Occipital lobe (tissue), 1 donor: ENCODE measurements at regions not wholly inside any gene's neighbourhood (a gene's known extent, or its start where the extent isn't known, plus 50 kb on each side); places are given as distances from the start of the nearest gene placed in this dataset.

Experiments used
- DNase-seq: peaks from one replicate; lab custom pipeline; 2025; lab: John Stamatoyannopoulos, UW

GRCh38 chr15:97009031-97009431 is 678.5 kb downstream of the NR2F2 start:
- no peak for DNase-seq

DNA sequence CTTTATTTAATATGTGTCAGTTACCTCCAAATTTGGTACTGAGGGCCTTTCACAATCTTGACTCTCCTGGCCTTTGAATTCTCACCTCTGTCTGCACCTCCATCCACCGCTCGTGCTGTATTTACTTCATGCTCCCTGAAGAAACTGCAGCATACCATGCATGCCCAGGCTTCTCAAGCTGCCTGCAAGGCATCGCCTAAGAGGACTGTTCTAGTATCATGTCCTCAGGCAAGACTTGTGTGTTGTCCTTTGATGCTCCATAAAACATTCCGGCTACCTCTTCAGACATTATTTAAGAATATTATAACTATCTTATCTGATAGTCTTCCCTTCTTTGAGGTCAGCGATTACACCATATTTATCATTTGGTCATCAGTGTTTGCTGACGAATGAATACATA is 682.5 kb downstream of the NR2F2 start:
- no peak for DNase-seq

- no peak for DNase-seq
Observed at GRCh38 chr15:97013491-97013890, 683.0 kb downstream of the NR2F2 start.

DNA sequence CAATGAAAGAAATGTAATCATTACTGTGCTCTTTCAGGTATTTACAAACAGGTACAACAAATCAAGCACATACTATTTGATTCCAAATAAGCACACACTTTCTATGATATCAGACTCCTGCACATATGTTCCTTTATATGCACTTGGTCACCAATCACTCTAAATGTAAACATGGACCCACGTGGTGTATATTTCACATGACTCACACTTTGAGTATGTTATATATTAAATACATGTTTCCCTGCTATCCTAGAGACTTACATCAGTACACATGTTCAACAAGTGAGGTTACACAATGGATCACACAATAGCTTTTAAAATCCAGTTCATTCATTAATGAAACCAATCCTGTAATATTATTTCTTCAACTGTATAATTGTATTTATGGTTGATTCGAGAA is 683.5 kb downstream of the NR2F2 start:
- no peak for DNase-seq

DNA sequence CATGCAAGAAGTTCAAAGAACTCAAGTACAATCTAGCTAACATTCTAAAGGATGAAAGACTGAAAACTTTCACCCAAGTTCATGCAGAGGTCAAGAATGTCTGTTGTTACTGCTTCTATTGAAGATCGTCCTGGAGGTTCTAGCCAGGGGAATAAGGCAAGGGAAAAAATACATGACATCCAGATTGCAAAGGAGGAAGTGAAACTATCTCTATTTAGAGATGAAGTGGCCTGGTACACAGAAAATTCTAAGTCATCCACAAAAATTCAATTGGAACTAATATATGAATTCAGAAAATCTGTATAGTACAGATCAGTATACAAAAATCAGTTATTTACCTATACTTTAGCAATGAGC is 693.0 kb downstream of the NR2F2 start:
- no peak for DNase-seq

GRCh38 chr15:97026781-97027180 is 696.3 kb downstream of the NR2F2 start:
- no peak for DNase-seq

- no peak for DNase-seq
Observed at GRCh38 chr15:97027772-97028171, 697.3 kb downstream of the NR2F2 start.

DNA sequence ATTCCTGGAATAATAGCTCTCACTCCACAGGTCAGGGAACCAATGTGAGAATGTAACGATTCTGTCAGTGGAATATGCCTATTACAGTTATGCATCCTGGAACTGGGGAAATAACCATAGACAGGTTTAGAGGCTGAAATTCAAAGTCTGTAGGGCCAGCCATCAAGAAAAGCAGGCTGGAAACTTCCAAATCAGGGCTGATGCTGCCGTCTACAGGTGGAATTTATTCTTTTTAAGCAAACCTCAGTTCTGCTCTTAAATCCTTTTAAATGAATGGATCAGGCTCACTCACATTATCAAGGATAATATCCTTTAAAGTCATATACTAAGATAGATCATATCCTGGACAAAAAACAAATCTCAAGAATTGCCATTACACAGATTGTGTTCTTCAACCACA is 699.8 kb downstream of the NR2F2 start:
- DNase-seq = no peak

GRCh38 chr15:97036301-97036700 is 705.8 kb downstream of the NR2F2 start:
- no peak for DNase-seq

- DNase-seq = no peak
Observed at GRCh38 chr15:97037080-97037479, 706.6 kb downstream of the NR2F2 start.

DNA sequence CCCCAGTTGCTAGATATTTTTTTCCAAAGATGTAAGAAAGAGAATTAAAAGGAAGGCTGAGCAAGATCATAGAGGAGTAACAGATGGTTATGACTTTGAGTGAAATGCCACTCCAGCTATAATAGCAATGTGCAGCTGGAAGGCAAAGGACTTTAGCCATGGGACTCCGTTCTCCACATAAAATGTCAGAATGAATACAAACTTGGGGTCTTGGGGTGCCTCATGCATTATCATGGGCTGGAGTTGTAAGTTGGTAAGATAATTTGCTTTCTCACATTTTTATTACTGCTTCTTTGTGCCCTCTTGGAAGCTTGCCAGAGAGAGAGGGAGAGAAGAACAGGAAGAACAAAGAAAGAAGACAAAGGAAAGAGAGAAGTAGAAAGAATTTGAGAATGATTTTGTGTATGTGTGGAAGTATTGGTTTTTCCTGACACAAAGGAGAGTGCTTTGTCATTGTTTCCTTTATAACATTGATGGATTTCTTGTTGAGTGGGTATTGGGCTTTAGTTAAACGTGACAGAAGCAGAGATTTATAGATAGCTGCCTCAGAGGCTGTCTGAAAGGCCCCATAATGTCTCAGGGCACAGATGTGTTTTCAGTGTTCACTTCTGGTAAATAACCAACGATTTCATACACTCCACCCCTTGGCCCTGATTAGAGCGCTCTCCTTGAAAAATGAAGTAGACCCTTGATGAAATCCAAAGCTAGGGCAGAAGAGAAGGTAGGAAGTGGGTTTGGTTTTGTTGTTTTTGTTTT is 715.3 kb downstream of the NR2F2 start:
- no peak for DNase-seq

GRCh38 chr15:97052513-97052912 is 722.0 kb downstream of the NR2F2 start:
- no peak for DNase-seq

DNA sequence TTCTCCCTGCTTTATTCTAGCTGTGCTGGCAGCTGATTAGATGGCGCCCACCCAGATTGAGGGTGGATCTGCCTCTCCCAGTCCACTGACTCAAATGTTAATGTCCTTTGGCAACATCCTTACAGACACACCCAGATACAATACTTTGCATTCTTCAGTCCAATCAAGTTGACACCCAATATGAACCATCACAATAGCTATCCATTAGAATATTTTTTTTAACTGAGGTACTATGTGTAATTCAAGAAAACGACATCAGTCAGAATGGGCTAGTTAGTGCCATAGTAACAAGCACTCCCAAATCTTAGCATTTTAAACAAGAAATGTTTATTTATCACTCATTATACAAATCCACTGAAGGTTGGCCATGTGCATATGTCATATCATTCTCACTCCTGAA is 723.1 kb downstream of the NR2F2 start:
- DNase-seq = no peak

DNA sequence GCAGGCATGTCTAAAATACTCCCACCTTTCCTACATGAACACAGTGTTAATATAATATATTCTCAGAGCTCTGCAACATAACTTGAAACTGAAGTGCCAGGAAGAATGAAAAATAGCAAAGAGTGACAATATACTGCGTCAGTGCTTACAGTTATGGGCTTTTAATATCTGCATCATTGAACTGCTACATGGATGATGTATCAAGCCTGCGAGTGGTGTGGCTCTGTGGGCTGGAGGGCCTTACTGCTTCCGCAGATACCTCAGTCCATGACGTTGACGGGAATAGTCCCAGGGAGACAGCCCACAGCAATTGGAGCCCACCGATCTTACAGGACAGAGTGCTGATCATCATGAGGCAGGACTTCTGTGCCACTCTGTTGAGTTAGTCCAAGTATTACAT is 727.0 kb downstream of the NR2F2 start:
- no peak for DNase-seq

DNA sequence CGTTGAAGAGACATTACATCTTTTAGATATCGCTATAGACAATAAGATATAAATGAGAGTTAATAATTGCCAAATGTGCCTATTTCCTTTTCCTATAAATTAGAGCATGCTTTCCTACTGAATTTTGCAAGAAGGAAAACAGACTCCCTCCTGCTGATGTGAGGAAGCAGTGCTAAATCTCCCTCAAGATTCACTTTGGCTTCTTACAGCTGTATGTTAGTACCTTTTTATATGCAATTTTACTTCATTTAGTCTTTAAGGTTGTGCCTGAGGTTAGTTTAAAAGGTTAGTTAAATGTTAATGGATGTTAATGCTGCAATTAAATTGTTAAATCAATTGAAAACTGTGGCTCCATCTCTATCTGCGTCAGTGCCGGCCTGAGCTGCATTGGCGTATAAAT is 728.8 kb downstream of the NR2F2 start:
- no peak for DNase-seq

GRCh38 chr15:97061392-97061791 is 730.9 kb downstream of the NR2F2 start:
- DNase-seq = no peak

DNA sequence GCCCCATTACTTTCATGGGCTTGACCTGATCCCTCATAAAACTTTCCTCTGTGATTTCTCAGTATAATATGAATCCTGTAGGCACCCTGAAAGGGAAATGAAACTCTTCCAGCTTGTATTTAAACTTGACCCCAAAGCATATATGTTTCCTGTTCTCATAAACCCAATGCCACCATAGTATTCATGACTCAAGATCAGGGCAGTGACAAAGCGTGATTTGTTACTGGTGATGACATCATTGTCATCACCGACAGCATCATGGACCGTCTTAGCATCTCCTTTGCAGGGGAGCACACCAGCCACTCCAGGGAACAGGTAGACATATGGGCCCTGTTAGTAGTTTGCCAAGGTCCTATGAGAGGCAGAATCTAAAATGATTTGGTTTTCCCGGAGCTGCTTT is 741.2 kb downstream of the NR2F2 start:
- DNase-seq = no peak

DNA sequence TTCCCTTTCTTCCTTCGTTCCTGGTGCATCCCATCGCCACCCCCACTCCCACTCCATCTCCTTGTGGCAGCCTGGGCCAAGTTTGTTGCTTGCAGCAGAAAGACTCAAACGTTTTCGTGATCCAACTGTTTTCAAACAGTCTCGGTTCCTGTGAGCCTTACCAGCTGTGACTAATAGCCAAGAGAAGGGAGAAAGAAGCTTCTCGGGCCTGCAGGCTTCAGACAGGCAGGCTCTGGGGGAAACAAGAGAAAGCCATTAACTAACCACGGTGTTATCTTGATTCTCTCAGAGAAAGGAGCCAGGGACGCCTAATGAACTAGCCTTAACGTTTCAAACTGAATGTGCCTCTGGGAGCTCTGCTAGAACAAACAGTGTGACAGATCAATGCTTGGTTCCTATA is 742.0 kb downstream of the NR2F2 start:
- DNase-seq = no peak

DNA sequence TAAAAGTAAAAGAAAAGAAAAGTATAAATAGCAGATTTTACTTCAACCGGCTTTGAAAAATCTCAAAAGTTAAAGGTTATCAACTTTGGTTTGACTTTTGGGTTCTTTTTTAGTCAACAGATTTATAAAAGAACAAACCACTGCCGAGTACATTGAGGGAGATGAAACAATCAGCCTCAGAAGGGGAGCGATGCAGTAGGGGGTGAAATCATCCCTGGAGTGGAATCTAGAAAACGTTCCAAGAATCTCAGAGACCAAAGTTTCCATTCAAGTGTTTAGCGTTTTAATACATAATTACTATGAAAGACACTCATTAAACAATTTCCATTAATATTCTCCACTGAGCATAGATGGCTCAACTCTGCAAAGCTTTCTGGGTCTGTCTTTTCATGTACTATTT is 745.5 kb downstream of the NR2F2 start:
- no peak for DNase-seq

DNA sequence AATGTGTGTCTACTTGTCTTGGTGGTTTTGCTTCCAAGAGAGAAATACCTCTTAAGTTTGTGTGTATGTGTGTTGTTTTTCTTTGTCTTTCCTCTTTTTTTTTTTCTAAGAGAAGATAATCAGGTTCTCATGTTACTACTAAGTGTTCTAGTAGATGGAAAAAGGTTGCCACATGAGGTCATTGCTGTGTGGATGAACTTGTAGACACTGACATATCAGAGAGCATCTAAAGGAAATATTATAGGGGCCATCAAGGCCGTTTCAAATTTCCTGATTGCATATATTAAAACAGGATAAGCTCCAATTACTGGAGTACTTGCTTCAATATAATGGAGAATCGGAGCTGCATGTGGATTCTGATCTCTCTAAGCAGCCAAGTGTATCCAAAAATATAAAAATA is 747.5 kb downstream of the NR2F2 start:
- DNase-seq = no peak

GRCh38 chr15:97078591-97078990 is 748.1 kb downstream of the NR2F2 start:
- no peak for DNase-seq

DNA sequence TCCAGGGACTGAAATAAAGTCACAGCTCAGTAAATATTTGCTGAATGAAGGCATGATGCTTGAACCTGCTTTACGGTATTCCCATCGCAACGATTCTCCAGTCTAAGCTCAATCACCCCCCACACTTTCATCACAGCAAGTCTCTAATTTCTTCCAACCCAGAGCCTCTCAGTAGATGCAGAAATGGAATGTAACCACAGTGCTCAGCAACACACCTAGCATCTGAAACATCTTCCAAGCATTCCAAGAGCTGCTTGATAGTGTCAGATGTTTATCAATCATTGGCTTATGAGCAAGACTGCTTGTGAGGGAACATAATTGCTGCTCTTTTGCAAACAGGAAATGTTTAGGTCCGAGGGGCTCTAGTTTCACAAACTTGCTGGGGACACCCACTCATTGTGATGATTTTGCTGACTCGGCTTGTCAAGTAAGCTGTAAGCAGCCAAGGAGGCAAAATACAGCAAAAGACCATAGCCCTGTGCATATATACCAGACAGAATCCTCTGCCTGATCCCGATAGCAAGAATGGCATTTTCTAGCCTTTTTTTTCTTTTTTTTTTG is 751.2 kb downstream of the NR2F2 start:
- DNase-seq = no peak

GRCh38 chr15:97082830-97083229 is 752.3 kb downstream of the NR2F2 start:
- DNase-seq = no peak

GRCh38 chr15:97084650-97085049 is 754.1 kb downstream of the NR2F2 start:
- no peak for DNase-seq
